ACC112 (cell line): ENCODE measurements at regions not wholly inside any gene's neighbourhood (a gene's known extent, or its start where the extent isn't known, plus 50 kb on each side); places are given as distances from the start of the nearest gene placed in this dataset.
"Not testable (repeated sequence)": the region's sequence is repeated elsewhere in the genome, so short reads cannot be mapped to it uniquely, and the experiment has no call there.

Experiments used
- H2AFZ ChIP-seq: fragments of 200-600 bp; sonication (generic); one replicate; pipeline ENCODE4 v1.6.0; 2017; ENCODE audit warnings: antibody characterized with exemption, low read length; ENCODE audit not compliant: unreplicated experiment
- H3K27ac ChIP-seq: fragments of 200-600 bp; sonication (generic); 2 replicates; pipeline ENCODE4 v1.5.1; 2014; ENCODE audit warnings: low read depth, mild to moderate bottlenecking, antibody characterized with exemption, low read length, moderate library complexity
- H3K27me3 ChIP-seq: fragments of 200-600 bp; sonication (generic); 2 replicates; pipeline ENCODE4 v1.6.1; 2014; ENCODE audit warnings: mild to moderate bottlenecking, antibody characterized with exemption, low read length, moderate library complexity, mixed read lengths; ENCODE audit not compliant: insufficient read depth
- H3K36me3 ChIP-seq: fragments of 200-600 bp; sonication (generic); 2 replicates; pipeline ENCODE4 v1.6.1; 2016; ENCODE audit warnings: mild to moderate bottlenecking, antibody characterized with exemption, low read length, moderate library complexity, mixed read lengths; ENCODE audit not compliant: insufficient read depth
- H3K4me1 ChIP-seq: fragments of 200-600 bp; sonication (generic); one replicate; pipeline ENCODE4 v1.6.1; 2016; ENCODE audit warnings: low read length, mixed read lengths; ENCODE audit not compliant: insufficient read depth, unreplicated experiment, control insufficient read depth
- H3K4me3 ChIP-seq: fragments of 200-600 bp; sonication (generic); 2 replicates; pipeline ENCODE4 v1.5.1; 2014; ENCODE audit warnings: mild to moderate bottlenecking, low read depth, low read length
- H3K79me2 ChIP-seq: fragments of 200-600 bp; sonication (generic); one replicate; pipeline ENCODE4 v1.6.0; 2016; ENCODE audit warnings: low read length; ENCODE audit not compliant: control insufficient read depth, unreplicated experiment, insufficient read depth

GRCh38 chr13:32845952-32846950 lies 170.0 kb upstream of the KL start:
- Histone ChIP-seq H3K27me3 (peaks cover 22% of the 10 kb centered on the region), H3K79me2 (no peaks in the 10 kb centered on the region), H3K36me3 (no peaks in the 10 kb centered on the region), H3K4me3 (no peak overlapping the region), H3K4me1 (no peaks in the 10 kb centered on the region), H2AFZ (no peak overlapping the region), H3K27ac (no peak overlapping the region)

DNA sequence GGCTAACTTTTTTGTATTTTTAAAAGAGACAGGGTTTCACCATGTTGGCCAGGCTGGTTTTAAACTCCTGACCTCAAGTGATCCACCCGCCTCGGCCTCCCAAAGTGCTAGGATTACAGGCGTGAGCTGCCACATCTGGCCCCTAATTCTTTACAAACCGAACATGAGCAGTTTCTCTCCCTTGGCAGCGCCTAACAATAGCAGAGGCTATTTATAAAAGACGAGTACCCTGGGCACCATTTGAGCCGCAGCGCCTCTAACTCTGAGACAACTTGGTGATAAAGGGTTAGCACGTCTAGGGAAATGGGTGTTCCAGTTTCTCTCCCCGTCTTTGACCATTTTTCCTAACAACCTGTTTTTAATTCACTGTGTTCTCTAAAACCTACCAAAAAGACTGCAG lies 168.2 kb upstream of the KL start:
- H3K27me3 ChIP-seq: peaks cover 22% of the 10 kb centered on the region
- H3K4me1 ChIP-seq, H3K36me3 ChIP-seq, H3K4me3 ChIP-seq, H3K79me2 ChIP-seq, H2AFZ ChIP-seq, H3K27ac ChIP-seq: not testable (repeated sequence)

DNA sequence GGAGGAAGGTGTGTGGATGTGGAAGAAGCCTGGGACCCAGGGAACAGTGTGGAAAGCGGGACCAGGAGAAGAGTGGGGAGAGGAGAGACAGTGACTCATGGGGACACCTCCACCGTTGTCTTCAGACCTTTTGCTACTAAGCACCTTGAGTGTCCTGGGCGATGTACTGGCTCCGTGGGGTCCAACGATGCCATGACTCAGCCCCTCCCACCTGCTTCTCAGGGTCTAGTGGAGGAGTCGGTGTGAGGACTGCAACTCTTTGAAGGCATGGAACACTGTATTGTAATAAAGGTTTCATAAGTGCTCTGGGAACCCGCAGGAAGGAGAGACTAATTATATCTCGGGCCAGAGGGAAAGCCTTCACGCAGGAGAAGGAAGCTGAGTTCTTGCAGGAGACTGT lies 166.9 kb upstream of the KL start:
- no peaks in the 10 kb centered on the region for H3K36me3 ChIP-seq
- H3K4me3 ChIP-seq: no peak overlapping the region
- H2AFZ ChIP-seq: no peak overlapping the region

GRCh38 chr13:32850316-32851052 lies 165.7 kb upstream of the KL start:
- Histone ChIP-seq H3K27ac (no peak overlapping the region), H2AFZ (no peak overlapping the region), H3K4me3 (no peak overlapping the region), H3K36me3 (no peaks in the 10 kb centered on the region), H3K79me2 (no peaks in the 10 kb centered on the region), H3K27me3 (peaks cover 22% of the 10 kb centered on the region), H3K4me1 (no peaks in the 10 kb centered on the region)

More for the DNA sequence above, 166.9 kb upstream of the KL start:
- Histone ChIP-seq H3K27ac (no peak overlapping the region), H3K27me3 (peaks cover 22% of the 10 kb centered on the region), H3K79me2 (no peaks in the 10 kb centered on the region), H3K4me1 (no peaks in the 10 kb centered on the region)

DNA sequence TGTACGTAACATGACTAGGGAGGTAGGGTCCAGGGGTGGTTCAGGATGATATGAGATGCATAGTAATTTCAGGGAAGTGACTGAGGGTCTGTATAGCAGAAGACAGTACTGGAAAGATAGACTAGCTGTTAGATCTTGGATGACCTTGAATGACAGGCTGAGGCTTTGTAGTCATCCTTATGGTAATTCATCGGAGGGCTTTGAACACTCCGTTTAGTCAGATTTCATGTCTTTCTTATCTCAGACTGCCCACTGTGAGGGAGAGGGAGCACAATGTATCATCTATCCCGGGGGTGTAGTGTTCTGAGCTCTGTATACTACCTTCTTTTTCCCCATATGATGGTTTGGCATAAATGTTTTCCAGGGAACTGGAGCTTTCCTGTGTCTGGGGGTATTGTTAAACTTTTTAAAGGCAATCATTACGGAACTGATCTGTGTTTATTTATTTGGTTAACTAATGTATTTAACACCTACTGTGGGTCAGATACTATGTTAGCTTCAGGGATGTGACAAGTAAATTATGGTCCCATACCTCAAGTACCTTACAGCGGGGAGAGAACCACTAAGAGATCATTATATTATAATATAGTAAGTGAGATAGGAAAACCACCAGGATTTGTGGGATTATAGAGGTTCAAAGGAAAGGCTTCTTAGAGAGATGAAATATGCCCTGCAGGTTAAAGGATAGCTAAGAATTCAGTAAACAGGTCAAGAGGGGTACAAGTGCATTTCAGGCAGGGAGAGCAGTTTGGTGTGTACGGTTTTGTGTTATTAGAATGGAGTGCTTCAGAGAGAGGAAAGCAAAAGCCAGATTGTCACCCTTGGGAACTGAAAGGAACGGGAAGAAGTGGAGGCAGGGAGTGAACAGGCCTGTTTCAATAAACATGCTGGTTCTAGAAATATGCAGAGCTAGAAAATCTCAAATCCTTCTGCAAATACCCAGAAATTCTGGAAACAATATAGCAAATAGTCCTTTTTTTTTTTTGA lies 164.8 kb upstream of the KL start:
- Histone ChIP-seq H3K4me3 (no peak overlapping the region), H3K27me3 (peaks cover 22% of the 10 kb centered on the region), H3K27ac (no peak overlapping the region), H2AFZ (no peak overlapping the region), H3K36me3 (no peaks in the 10 kb centered on the region), H3K79me2 (no peaks in the 10 kb centered on the region), H3K4me1 (no peaks in the 10 kb centered on the region)

DNA sequence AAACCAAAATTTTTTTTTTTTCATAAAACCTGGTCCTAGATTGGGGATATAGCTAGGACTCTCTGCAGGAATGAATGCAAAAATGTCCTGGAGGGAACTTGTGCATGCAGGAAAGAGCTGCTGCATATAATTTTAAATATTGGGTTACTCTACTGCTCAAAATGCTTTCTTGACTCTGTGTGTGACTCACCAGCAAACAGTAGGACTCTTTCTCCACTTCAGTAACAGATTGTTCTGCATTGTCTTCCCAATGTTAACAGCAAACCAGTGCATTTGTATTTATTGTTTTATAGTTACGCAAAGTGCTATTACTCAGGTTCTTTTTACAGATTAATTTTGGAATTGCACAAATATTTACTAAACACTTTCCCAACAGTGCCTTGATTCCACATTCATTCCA lies 163.7 kb upstream of the KL start:
- Histone ChIP-seq H3K4me1 (no peaks in the 10 kb centered on the region), H3K79me2 (no peaks in the 10 kb centered on the region), H3K27me3 (peaks cover 22% of the 10 kb centered on the region), H3K27ac (no peak overlapping the region), H3K4me3 (no peak overlapping the region), H3K36me3 (no peaks in the 10 kb centered on the region), H2AFZ (no peak overlapping the region)

DNA sequence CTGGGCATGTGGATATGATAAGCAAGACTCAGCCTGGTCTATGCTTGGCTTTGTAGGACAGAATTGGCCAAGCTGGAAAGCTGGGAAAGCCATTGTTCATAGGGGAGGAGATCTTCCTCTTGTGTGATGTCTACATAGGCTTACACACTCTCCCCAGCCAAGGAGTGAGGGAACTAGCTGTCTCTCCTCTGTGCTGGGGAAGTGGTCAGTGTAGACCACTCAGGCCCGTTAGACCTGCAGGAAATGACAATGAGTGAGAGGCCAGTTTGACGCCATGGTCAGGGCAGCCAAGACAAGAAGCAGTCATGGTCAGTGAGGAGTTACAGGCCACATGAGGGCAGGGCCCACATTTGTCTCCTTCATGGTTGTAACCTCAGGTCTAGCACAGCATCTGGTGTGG lies 159.1 kb upstream of the KL start:
- H3K27me3 ChIP-seq: peaks cover 11% of the 10 kb centered on the region
- no peaks in the 10 kb centered on the region for H3K79me2 ChIP-seq
- H3K4me1 ChIP-seq: no peaks in the 10 kb centered on the region
- no peak overlapping the region for H3K27ac ChIP-seq
- no peak overlapping the region for H2AFZ ChIP-seq
- H3K36me3 ChIP-seq: no peaks in the 10 kb centered on the region
- H3K4me3 ChIP-seq: no peak overlapping the region

DNA sequence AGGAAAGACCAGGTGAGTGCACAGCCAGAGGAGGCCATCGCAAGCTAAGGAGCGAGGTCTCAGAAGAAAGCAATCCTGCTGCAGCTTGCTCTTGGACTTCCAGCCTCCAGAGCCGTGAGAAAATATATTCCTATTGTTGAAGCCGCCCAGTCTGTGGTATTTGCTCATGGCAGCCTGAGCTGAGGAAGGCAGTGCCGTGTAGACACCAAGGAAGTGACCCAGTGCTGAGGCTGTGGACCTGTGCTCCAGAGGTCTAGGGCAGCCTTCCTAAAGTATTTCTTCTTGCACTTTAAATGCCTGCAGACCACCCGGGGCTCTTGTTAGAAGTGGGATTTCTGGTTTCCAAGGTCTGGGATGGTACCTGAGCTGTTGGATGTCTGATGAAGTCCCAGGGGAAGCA lies 158.5 kb upstream of the KL start:
- no peak overlapping the region for H3K4me3 ChIP-seq
- H3K27me3 ChIP-seq: peaks cover 17% of the 10 kb centered on the region
- H3K27ac ChIP-seq: no peak overlapping the region
- no peaks in the 10 kb centered on the region for H3K79me2 ChIP-seq
- no peaks in the 10 kb centered on the region for H3K36me3 ChIP-seq
- no peaks in the 10 kb centered on the region for H3K4me1 ChIP-seq
- no peak overlapping the region for H2AFZ ChIP-seq

DNA sequence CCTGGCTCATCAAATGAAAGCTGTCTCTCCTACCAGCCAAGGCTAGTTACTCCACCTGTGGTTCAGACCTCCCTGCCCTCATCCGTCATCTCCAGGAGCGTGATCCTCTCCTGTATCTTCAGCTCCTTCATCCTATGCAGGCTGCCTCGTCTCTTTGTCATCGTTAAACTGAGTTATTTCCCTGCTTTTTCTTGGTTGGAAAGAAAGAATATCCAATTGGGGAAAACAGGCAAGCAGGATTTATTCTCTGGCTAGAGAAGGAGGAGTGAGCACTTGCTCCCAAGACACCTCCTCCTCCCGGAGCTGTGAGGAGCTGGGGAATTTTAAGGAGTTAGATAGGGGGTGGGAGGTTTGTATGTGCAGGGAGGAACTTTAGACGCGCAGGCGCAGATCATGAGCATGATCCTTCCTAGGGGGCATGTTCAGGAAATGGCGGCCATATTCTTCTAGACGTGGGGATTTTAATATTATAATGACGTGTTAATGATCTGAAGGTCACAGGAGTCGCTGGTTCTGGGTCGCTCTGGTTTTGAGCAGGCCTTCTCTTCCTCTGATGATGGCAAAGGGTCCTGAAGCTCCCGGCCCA lies 156.4 kb upstream of the KL start:
- H3K36me3 ChIP-seq: no peaks in the 10 kb centered on the region
- H3K79me2 ChIP-seq: no peaks in the 10 kb centered on the region
- no peaks in the 10 kb centered on the region for H3K4me1 ChIP-seq
- no peak overlapping the region for H3K27ac ChIP-seq
- peaks cover 30% of the 10 kb centered on the region for H3K27me3 ChIP-seq
- no peak overlapping the region for H2AFZ ChIP-seq
- no peak overlapping the region for H3K4me3 ChIP-seq

GRCh38 chr13:32861304-32861703 lies 154.9 kb upstream of the KL start:
- Histone ChIP-seq H3K27ac (no peak overlapping the region), H3K36me3 (no peaks in the 10 kb centered on the region), H2AFZ (no peak overlapping the region), H3K27me3 (peaks cover 30% of the 10 kb centered on the region), H3K79me2 (no peaks in the 10 kb centered on the region), H3K4me1 (no peaks in the 10 kb centered on the region), H3K4me3 (no peak overlapping the region)
